ENCODE measurements at regions not wholly inside any gene's neighbourhood (a gene's known extent, or its start where the extent isn't known, plus 50 kb on each side); places are given as distances from the start of the nearest gene placed in this dataset.

DNA sequence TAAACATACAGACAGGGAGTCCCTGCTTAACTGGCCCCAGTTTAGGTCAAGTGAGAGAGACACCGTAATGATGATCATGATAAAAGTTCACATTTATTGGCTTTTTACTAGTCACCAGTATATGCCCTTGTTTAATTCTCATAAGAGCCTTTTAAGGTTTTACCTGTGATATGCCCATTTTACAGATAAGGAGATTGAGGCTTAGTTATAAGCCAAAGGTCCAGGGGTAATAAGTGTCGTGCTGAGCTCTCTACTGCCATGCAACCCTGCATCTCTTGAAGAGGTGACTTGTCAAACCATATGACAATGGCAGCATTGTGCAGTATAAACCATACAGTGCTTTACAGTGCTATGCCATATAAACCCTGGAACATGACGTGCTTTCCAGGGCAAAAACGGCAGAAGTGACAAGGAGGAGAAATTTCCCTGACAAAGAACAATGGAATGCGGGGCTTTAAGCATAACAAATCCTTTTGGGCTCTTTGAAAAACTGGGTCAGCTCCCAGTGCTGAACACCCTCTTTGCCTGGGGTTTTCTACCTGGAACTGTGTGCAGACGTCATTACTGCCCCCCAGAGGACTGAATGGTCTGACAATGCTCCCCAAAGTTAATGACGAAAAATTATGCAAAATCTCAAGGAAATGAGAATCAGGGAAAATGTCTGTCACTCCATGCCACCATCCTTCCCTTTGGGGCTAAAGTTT, 59.7 kb upstream of the C14orf132 start:
- peak; percentile 39 for TF ChIP-seq CTCF (IDR thresholded peaks at IDR 0.05)
- TF ChIP-seq, protein P1, sequence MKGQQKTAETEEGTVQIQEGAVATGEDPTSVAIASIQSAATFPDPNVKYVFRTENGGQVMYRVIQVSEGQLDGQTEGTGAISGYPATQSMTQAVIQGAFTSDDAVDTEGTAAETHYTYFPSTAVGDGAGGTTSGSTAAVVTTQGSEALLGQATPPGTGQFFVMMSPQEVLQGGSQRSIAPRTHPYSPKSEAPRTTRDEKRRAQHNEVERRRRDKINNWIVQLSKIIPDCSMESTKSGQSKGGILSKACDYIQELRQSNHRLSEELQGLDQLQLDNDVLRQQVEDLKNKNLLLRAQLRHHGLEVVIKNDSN (IDR thresholded peaks at IDR 0.05; ENCODE audit: borderline replicate concordance, low read depth) = no peak
- no peak for TF ChIP-seq RFX5 (IDR thresholded peaks at IDR 0.05; ENCODE audit: low read length)
- TF ChIP-seq, protein P2, sequence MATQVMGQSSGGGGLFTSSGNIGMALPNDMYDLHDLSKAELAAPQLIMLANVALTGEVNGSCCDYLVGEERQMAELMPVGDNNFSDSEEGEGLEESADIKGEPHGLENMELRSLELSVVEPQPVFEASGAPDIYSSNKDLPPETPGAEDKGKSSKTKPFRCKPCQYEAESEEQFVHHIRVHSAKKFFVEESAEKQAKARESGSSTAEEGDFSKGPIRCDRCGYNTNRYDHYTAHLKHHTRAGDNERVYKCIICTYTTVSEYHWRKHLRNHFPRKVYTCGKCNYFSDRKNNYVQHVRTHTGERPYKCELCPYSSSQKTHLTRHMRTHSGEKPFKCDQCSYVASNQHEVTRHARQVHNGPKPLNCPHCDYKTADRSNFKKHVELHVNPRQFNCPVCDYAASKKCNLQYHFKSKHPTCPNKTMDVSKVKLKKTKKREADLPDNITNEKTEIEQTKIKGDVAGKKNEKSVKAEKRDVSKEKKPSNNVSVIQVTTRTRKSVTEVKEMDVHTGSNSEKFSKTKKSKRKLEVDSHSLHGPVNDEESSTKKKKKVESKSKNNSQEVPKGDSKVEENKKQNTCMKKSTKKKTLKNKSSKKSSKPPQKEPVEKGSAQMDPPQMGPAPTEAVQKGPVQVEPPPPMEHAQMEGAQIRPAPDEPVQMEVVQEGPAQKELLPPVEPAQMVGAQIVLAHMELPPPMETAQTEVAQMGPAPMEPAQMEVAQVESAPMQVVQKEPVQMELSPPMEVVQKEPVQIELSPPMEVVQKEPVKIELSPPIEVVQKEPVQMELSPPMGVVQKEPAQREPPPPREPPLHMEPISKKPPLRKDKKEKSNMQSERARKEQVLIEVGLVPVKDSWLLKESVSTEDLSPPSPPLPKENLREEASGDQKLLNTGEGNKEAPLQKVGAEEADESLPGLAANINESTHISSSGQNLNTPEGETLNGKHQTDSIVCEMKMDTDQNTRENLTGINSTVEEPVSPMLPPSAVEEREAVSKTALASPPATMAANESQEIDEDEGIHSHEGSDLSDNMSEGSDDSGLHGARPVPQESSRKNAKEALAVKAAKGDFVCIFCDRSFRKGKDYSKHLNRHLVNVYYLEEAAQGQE (IDR thresholded peaks at IDR 0.05; ENCODE audit: low read depth, low read length) = no peak
- no peak for TF ChIP-seq CHD2 (IDR thresholded peaks at IDR 0.05; ENCODE audit: low read length, partially characterized antibody)
- TF ChIP-seq SIN3A (IDR thresholded peaks at IDR 0.05; ENCODE audit: borderline replicate concordance, low read depth, low read length) = no peak
- TF ChIP-seq TCF12 (IDR thresholded peaks at IDR 0.05) = no peak
- TF ChIP-seq FOSL2 (IDR thresholded peaks at IDR 0.05; ENCODE audit: borderline replicate concordance, low read depth) = no peak
